ENCODE measurements at regions not wholly inside any gene's neighbourhood (a gene's known extent, or its start where the extent isn't known, plus 50 kb on each side); places are given as distances from the start of the nearest gene placed in this dataset.

- ChIA-PET CTCF (no interaction called here), POLR2A (no interaction called here)
- H3K9me3 ChIP-seq (ENCODE audit: control insufficient read depth, insufficient read depth, low read depth, low read length): no peaks in the 10 kb centered on the region
- no peak overlapping the region for H3K27ac ChIP-seq (ENCODE audit: extremely low read depth, low read depth, low read length)
- no peak overlapping the region for H3K4me3 ChIP-seq (ENCODE audit: low read depth, low read length)
- no peaks in the 10 kb centered on the region for H3K36me3 ChIP-seq (ENCODE audit: control insufficient read depth in 2 of 2, insufficient read depth in 1 of 2, low read length in 2 of 2)
- no peaks in the 10 kb centered on the region for H3K4me1 ChIP-seq (ENCODE audit: control insufficient read depth, insufficient read depth, low read length)
- TF ChIP-seq ZNF626 (tag by site-specific recombination; IDR thresholded peaks at IDR 0.05): no peak
- TF ChIP-seq ZNF792 (tag by site-specific recombination; IDR thresholded peaks at IDR 0.05): no peak
- TF ChIP-seq KLF8 (tag by site-specific recombination; IDR thresholded peaks at IDR 0.05): no peak
- TF ChIP-seq ZNF19 (tag by site-specific recombination; IDR thresholded peaks at IDR 0.05; ENCODE audit: low read depth): no peak
- no peak for TF ChIP-seq ZNF146 (tag by site-specific recombination; IDR thresholded peaks at IDR 0.05)
- no peak for TF ChIP-seq ZBTB21 (tag by site-specific recombination; IDR thresholded peaks at IDR 0.05)
- TF ChIP-seq YY1 (tag by site-specific recombination; IDR thresholded peaks at IDR 0.05): no peak
- no peak for TF ChIP-seq ZNF184 (tag by site-specific recombination; IDR thresholded peaks at IDR 0.05)
- no peak for TF ChIP-seq ZBTB7A (tag by site-specific recombination; IDR thresholded peaks at IDR 0.05; ENCODE audit: low read depth)
- TF ChIP-seq HOXC10 (CRISPR knock-in tag; IDR thresholded peaks at IDR 0.05): no peak
- TF ChIP-seq ZNF23 (tag by site-specific recombination; IDR thresholded peaks at IDR 0.05; ENCODE audit: borderline replicate concordance): no peak
- TF ChIP-seq EGR2 (tag by site-specific recombination; IDR thresholded peaks at IDR 0.05; ENCODE audit: low read depth): no peak
- no peak for TF ChIP-seq ZNF629 (tag by site-specific recombination; IDR thresholded peaks at IDR 0.05)
- TF ChIP-seq GFI1B (tag by site-specific recombination; IDR thresholded peaks at IDR 0.05): no peak
Measured at GRCh38 chr3:87041191-87041590, 50.2 kb upstream of the VGLL3 start.
